Progenitor cell of endocrine pancreas (in vitro differentiated cells): ENCODE measurements at regions not wholly inside any gene's neighbourhood (a gene's known extent, or its start where the extent isn't known, plus 50 kb on each side); places are given as distances from the start of the nearest gene placed in this dataset.
"Not testable (repeated sequence)": the region's sequence is repeated elsewhere in the genome, so short reads cannot be mapped to it uniquely, and the experiment has no call there.

Experiments
- DNase-seq: peaks from one replicate; pipeline ENCODE4 v3.0.0; 2021; ENCODE audit warnings: low spot score; ENCODE audit not compliant: unreplicated experiment
- H3K27ac Mint-ChIP-seq: 2 replicates; pipeline ENCODE4 v1.8.0; 2021; ENCODE audit warnings: mild to moderate bottlenecking, moderate library complexity, mixed read lengths
- H3K27me3 Mint-ChIP-seq: 2 replicates; pipeline ENCODE4 v1.8.0; 2021; ENCODE audit warnings: mixed read lengths
- H3K36me3 Mint-ChIP-seq: 2 replicates; pipeline ENCODE4 v1.8.0; 2022; ENCODE audit warnings: mixed read lengths; ENCODE audit not compliant: insufficient read depth
- H3K4me1 Mint-ChIP-seq: 2 replicates; pipeline ENCODE4 v1.8.0; 2021; ENCODE audit warnings: low read depth, mixed read lengths
- H3K4me3 Mint-ChIP-seq: 2 replicates; pipeline ENCODE4 v1.8.0; 2021; ENCODE audit warnings: low read depth, mild to moderate bottlenecking, moderate library complexity, mixed read lengths
- H3K9me3 Mint-ChIP-seq: 2 replicates; pipeline ENCODE4 v1.8.0; 2021; ENCODE audit warnings: low read depth, mixed read lengths
- TF ChIP-seq, protein P1 (sequence below): fragments of 200-600 bp; sonication (generic); IDR thresholded peaks from one replicate; pipeline ENCODE4 v1.5.0; 2021; ENCODE audit warnings: antibody characterized with exemption, mild to moderate bottlenecking; ENCODE audit not compliant: unreplicated experiment

DNA sequence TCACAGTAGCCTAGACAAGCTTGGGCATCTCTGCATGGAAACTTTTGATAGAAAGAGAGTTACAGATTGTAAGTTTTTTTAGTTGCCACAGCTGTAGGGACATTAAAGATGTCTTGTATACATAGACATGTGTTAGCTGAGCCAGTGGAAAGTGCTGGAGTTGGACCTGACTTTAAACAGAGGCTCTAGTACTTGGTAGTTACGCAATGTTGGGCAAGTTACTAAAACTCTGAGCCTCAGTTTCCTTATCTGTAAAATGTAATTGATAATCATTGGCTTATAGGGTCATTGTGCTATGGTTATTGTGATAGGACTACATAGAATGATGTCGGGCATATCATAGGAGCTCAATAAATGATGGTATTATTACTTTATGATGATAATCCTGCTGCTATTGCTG lies 225.8 kb upstream of the CPHXL start:
- H3K36me3 Mint-ChIP-seq = no peaks in the 10 kb centered on the region
- peaks cover 8% of the 10 kb centered on the region for H3K9me3 Mint-ChIP-seq
- peaks cover 20% of the 10 kb centered on the region for H3K4me1 Mint-ChIP-seq
- H3K4me3 Mint-ChIP-seq = no peak overlapping the region
- H3K27me3 Mint-ChIP-seq = no peaks in the 10 kb centered on the region
- no peak for DNase-seq
- H3K27ac Mint-ChIP-seq = no peak overlapping the region
- TF ChIP-seq, protein P1, sequence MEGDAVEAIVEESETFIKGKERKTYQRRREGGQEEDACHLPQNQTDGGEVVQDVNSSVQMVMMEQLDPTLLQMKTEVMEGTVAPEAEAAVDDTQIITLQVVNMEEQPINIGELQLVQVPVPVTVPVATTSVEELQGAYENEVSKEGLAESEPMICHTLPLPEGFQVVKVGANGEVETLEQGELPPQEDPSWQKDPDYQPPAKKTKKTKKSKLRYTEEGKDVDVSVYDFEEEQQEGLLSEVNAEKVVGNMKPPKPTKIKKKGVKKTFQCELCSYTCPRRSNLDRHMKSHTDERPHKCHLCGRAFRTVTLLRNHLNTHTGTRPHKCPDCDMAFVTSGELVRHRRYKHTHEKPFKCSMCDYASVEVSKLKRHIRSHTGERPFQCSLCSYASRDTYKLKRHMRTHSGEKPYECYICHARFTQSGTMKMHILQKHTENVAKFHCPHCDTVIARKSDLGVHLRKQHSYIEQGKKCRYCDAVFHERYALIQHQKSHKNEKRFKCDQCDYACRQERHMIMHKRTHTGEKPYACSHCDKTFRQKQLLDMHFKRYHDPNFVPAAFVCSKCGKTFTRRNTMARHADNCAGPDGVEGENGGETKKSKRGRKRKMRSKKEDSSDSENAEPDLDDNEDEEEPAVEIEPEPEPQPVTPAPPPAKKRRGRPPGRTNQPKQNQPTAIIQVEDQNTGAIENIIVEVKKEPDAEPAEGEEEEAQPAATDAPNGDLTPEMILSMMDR = no peak

DNA sequence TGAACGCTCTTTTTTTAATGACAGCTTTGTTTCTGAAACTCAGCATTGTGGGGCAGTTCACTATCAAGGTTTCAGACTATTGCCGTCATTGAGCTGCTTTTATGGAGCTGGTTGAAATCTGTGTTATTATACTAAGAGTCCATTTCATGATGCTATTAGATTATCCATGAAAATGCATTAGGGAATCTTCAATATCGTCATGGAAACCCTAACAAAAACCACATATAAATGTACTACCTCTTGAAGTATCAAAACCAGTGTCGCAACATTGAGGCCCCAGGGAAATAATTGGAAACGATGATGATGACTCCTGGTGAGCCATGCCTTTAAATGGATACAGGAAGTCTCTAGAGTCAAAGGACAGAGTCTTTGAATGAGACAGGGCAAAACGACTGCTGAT lies 231.6 kb upstream of the CPHXL start:
- H3K9me3 Mint-ChIP-seq = peaks cover 12% of the 10 kb centered on the region
- DNase-seq = no peak
- H3K36me3 Mint-ChIP-seq = no peaks in the 10 kb centered on the region
- no peak overlapping the region for H3K4me3 Mint-ChIP-seq
- TF ChIP-seq, protein P1 = no peak
- H3K4me1 Mint-ChIP-seq = no peaks in the 10 kb centered on the region
- no peak overlapping the region for H3K27ac Mint-ChIP-seq
- no peaks in the 10 kb centered on the region for H3K27me3 Mint-ChIP-seq

DNA sequence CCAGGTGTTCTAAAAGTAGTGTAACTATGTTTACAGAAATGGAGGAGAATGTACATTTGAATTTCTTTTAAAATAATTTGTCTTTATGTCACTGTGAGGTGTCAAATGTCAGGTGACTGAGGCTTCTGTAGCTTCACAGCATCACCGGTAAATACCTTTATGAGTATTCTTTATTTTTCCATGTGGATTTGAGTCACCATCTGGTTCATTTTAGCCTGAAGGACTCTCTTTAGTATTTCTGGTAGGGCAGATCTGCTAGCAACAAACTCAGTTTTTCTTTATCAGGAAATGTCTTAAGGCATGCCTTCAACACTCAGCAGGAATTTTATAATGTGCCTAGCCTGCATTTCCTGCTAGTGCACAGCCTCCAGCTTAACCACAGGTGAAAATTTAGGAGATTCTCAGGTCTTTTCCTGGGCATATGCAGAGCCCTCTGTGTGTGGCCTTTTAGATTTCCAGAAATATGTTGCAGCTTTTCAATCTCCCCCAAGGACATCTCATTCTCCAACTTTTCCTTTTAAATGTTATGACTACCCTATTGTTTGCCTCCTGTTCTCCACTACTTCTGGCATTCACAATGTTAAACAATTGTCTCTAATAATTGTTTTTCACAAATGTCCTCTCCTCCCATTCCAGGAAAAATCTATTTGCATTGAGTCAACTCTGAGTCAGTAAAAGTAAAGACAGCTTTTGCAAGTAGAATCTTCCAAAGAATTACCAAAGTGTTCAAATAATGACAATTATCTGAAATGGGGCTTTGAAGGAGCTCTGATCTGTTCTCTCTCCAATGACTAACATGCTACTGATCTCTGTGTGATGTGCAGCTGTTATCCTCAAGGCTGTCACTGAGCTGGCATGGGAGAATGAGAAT lies 239.4 kb upstream of the CPHXL start:
- Mint-ChIP-seq H3K27me3 (no peaks in the 10 kb centered on the region), H3K4me1 (peaks cover 4% of the 10 kb centered on the region), H3K9me3 (peaks cover 4% of the 10 kb centered on the region), H3K36me3 (no peaks in the 10 kb centered on the region), H3K4me3 (no peak overlapping the region), H3K27ac (no peak overlapping the region)
- DNase-seq = no peak
- TF ChIP-seq, protein P1 = no peak

DNA sequence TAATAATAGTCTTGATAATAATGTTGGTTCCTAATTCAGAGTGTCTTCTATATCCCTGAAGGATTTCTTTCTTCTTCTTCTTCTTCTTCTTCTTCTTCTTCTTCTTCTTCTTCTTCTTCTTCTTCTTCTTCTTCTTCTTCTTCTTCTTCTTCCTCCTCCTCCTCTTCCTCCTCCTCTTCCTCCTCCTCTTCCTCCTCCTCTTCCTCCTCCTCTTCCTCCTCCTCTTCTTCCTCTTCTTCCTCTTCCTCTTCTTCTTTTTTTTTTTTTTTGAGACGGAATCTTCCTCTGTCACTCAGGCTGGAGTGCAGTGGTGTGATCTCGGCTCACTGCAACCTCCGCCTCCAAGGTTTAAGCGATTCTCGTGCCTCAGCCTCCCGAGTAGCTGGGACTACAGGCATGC lies 242.8 kb upstream of the CPHXL start:
- H3K4me1 Mint-ChIP-seq, H3K4me3 Mint-ChIP-seq, H3K27me3 Mint-ChIP-seq: not testable (repeated sequence)

DNA sequence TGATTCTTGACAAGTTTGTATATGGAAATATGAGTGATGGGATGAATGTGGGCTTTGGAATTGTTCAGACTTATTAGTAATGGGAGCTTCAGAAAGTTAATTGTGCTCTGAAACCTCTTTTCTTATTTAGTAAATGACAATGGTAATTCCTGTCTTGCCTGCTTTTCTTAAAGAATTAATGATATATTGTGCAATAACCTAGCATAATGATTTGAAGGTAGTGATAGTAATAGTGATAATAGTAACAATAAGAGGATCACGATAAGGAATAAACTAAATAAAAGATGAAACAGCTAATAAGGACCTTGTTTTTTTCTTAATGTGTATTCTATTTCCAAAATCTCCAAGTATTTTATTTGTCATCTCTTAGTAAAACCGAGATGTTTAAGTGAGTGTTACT lies 245.0 kb upstream of the CPHXL start:
- no peak overlapping the region for H3K4me3 Mint-ChIP-seq
- no peak for DNase-seq
- no peaks in the 10 kb centered on the region for H3K36me3 Mint-ChIP-seq
- H3K27me3 Mint-ChIP-seq = no peaks in the 10 kb centered on the region
- H3K27ac Mint-ChIP-seq = no peak overlapping the region
- no peaks in the 10 kb centered on the region for H3K4me1 Mint-ChIP-seq
- H3K9me3 Mint-ChIP-seq = no peaks in the 10 kb centered on the region
- TF ChIP-seq, protein P1 = no peak

More for the DNA sequence above, 242.8 kb upstream of the CPHXL start:
- not testable (repeated sequence) for H3K27ac Mint-ChIP-seq, H3K36me3 Mint-ChIP-seq, DNase-seq, H3K9me3 Mint-ChIP-seq

DNA sequence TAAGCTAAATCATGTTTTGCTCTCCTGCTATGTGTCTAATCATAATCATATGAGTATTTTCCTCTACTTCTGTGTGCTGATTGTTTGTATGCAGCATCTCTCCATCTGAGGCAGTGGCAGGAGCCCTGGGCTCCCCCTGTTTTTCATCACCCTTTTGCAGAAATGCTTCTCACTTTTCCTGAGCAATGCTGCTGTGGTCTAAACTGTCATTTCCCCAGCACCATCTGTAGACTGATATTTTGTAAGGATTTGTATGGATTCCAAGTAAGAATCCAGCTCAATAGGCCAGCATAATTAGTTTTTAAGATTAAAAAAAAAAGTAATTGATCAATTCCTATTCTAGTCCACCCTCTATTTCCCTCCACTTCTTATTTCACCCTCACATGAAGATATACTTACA lies 257.0 kb upstream of the CPHXL start:
- Mint-ChIP-seq H3K36me3 (peaks cover 2% of the 10 kb centered on the region), H3K4me1 (no peaks in the 10 kb centered on the region), H3K9me3 (peaks cover 3% of the 10 kb centered on the region), H3K27me3 (no peaks in the 10 kb centered on the region), H3K4me3 (no peak overlapping the region), H3K27ac (no peak overlapping the region)
- TF ChIP-seq, protein P1 = no peak
- no peak for DNase-seq
